ENCODE measurements at regions not wholly inside any gene's neighbourhood (a gene's known extent, or its start where the extent isn't known, plus 50 kb on each side); places are given as distances from the start of the nearest gene placed in this dataset.

DNA sequence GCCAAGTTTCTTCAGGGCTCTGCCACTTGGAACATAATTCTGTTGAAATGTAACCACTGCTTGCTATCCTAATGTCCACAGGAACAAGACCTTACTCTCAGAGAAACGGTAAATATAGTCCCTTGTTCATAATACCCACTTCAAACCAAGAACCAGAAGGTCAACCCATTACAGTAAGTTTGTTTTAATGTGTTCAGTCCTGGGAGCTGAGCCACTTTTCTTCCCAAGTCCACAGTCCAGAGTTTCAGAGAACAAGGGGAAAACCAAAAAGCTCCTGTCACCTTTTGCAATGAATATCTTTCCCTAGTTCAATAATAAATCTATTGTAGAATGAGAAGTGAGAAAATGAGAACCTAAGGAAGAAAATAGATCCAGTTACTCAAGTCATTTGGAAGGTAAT is 431.9 kb upstream of the MANEA start (continued):
- TF ChIP-seq, protein P1, sequence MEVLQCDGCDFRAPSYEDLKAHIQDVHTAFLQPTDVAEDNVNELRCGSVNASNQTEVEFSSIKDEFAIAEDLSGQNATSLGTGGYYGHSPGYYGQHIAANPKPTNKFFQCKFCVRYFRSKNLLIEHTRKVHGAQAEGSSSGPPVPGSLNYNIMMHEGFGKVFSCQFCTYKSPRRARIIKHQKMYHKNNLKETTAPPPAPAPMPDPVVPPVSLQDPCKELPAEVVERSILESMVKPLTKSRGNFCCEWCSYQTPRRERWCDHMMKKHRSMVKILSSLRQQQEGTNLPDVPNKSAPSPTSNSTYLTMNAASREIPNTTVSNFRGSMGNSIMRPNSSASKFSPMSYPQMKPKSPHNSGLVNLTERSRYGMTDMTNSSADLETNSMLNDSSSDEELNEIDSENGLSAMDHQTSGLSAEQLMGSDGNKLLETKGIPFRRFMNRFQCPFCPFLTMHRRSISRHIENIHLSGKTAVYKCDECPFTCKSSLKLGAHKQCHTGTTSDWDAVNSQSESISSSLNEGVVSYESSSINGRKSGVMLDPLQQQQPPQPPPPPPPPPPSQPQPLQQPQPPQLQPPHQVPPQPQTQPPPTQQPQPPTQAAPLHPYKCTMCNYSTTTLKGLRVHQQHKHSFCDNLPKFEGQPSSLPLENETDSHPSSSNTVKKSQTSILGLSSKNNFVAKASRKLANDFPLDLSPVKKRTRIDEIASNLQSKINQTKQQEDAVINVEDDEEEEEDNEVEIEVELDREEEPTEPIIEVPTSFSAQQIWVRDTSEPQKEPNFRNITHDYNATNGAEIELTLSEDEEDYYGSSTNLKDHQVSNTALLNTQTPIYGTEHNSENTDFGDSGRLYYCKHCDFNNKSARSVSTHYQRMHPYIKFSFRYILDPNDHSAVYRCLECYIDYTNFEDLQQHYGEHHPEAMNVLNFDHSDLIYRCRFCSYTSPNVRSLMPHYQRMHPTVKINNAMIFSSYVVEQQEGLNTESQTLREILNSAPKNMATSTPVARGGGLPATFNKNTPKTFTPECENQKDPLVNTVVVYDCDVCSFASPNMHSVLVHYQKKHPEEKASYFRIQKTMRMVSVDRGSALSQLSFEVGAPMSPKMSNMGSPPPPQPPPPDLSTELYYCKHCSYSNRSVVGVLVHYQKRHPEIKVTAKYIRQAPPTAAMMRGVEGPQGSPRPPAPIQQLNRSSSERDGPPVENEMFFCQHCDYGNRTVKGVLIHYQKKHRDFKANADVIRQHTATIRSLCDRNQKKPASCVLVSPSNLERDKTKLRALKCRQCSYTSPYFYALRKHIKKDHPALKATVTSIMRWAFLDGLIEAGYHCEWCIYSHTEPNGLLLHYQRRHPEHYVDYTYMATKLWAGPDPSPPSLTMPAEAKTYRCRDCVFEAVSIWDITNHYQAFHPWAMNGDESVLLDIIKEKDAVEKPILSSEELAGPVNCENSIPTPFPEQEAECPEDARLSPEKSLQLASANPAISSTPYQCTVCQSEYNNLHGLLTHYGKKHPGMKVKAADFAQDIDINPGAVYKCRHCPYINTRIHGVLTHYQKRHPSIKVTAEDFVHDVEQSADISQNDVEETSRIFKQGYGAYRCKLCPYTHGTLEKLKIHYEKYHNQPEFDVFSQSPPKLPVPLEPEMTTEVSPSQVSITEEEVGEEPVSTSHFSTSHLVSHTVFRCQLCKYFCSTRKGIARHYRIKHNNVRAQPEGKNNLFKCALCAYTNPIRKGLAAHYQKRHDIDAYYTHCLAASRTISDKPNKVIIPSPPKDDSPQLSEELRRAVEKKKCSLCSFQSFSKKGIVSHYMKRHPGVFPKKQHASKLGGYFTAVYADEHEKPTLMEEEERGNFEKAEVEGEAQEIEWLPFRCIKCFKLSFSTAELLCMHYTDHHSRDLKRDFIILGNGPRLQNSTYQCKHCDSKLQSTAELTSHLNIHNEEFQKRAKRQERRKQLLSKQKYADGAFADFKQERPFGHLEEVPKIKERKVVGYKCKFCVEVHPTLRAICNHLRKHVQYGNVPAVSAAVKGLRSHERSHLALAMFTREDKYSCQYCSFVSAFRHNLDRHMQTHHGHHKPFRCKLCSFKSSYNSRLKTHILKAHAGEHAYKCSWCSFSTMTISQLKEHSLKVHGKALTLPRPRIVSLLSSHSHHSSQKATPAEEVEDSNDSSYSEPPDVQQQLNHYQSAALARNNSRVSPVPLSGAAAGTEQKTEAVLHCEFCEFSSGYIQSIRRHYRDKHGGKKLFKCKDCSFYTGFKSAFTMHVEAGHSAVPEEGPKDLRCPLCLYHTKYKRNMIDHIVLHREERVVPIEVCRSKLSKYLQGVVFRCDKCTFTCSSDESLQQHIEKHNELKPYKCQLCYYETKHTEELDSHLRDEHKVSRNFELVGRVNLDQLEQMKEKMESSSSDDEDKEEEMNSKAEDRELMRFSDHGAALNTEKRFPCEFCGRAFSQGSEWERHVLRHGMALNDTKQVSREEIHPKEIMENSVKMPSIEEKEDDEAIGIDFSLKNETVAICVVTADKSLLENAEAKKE (CRISPR knock-in tag; IDR thresholded peaks at IDR 0.05): no peak
- TF ChIP-seq POLR2AphosphoS5 (IDR thresholded peaks at IDR 0.05; ENCODE audit: low read depth) (no peak), ZNF331 (CRISPR knock-in tag; IDR thresholded peaks at IDR 0.05; ENCODE audit: low read depth) (no peak), JUNB (IDR thresholded peaks at IDR 0.05; ENCODE audit: unreplicated experiment) (no peak), STAT1 (IDR thresholded peaks at IDR 0.05; ENCODE audit: unreplicated experiment) (no peak)

DNA sequence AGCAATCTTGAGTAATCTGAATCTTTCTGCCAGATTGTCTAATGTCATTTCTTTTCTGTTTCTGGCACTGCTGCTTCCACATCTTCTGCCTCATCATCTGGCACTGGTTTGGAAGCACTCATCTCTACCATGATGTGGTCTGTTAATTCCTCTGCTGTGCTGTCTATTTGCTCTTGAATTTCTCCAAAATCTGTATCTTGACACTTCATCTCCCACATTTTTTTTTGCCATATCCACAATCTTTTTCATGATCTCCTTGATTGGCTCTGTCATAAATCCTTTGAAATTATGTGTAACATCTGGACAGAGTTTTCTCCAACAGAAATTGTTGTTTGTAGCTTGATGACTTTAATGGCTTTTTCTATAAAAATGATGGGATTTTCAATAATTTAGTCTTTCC is 417.8 kb upstream of the MANEA start:
- H3K27me3 Mint-ChIP-seq (ENCODE audit: insufficient read depth, low read depth, poor library complexity): no peaks in the 10 kb centered on the region
- H3K9me2 ChIP-seq (ENCODE audit: insufficient read depth): no peaks in the 10 kb centered on the region
- TF ChIP-seq CREB1 (CRISPR knock-in tag; IDR thresholded peaks at IDR 0.05; ENCODE audit: low read depth) (no peak), EZH2phosphoT487 (IDR thresholded peaks at IDR 0.05; ENCODE audit: unreplicated experiment) (no peak)
- TF ChIP-seq, protein P2, sequence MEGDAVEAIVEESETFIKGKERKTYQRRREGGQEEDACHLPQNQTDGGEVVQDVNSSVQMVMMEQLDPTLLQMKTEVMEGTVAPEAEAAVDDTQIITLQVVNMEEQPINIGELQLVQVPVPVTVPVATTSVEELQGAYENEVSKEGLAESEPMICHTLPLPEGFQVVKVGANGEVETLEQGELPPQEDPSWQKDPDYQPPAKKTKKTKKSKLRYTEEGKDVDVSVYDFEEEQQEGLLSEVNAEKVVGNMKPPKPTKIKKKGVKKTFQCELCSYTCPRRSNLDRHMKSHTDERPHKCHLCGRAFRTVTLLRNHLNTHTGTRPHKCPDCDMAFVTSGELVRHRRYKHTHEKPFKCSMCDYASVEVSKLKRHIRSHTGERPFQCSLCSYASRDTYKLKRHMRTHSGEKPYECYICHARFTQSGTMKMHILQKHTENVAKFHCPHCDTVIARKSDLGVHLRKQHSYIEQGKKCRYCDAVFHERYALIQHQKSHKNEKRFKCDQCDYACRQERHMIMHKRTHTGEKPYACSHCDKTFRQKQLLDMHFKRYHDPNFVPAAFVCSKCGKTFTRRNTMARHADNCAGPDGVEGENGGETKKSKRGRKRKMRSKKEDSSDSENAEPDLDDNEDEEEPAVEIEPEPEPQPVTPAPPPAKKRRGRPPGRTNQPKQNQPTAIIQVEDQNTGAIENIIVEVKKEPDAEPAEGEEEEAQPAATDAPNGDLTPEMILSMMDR (conservative IDR thresholded peaks at IDR 0.05; ENCODE audit: low read depth in 2 of 2): no peak
- TF ChIP-seq, protein P1 (CRISPR knock-in tag; IDR thresholded peaks at IDR 0.05): no peak

More for the DNA sequence above, 417.8 kb upstream of the MANEA start:
- Mint-ChIP-seq H3K27ac (no peak overlapping the region), H3K4me3 (no peak overlapping the region), H3K4me1 (peaks cover 6% of the 10 kb centered on the region; the same call in 2 of the 3 replicates), H3K9me3 (no peaks in the 10 kb centered on the region), H3K36me3 (ENCODE audit: low read depth) (no peaks in the 10 kb centered on the region)
- Histone ChIP-seq H4K20me1 (replicated peaks; ENCODE audit: insufficient read depth) (no peaks in the 10 kb centered on the region), H3K79me2 (replicated peaks; ENCODE audit: insufficient read depth) (no peaks in the 10 kb centered on the region), H3K27me3 (ENCODE audit: insufficient read depth) (no peaks in the 10 kb centered on the region), H3K4me2 (no peak overlapping the region), H3K27ac (ENCODE audit: low read depth) (no peak overlapping the region), H2AFZ (no peak overlapping the region), H3K4me1 (ENCODE audit: insufficient read depth) (no peaks in the 10 kb centered on the region), H3K36me3 (ENCODE audit: insufficient read depth) (no peaks in the 10 kb centered on the region), H3K4me3 (no peak overlapping the region), H3F3A (replicated peaks; ENCODE audit: low read depth) (no peaks in the 10 kb centered on the region)
- DNase-seq (ENCODE audit: low spot score) (no peak), ATAC-seq (no peak)

All from GM23338 (cell line).